Right renal pelvis (tissue), 4 donors: ENCODE measurements at regions not wholly inside any gene's neighbourhood (a gene's known extent, or its start where the extent isn't known, plus 50 kb on each side); places are given as distances from the start of the nearest gene placed in this dataset.

Experiments
- DNase-seq, 4 donors: peaks; one replicate each; pipeline ENCODE4 v3.0.0-alpha.2; 2013; ENCODE audit warnings: low read depth in 4 of 4, low spot score in 3 of 4, missing footprints in 1 of 4

DNA sequence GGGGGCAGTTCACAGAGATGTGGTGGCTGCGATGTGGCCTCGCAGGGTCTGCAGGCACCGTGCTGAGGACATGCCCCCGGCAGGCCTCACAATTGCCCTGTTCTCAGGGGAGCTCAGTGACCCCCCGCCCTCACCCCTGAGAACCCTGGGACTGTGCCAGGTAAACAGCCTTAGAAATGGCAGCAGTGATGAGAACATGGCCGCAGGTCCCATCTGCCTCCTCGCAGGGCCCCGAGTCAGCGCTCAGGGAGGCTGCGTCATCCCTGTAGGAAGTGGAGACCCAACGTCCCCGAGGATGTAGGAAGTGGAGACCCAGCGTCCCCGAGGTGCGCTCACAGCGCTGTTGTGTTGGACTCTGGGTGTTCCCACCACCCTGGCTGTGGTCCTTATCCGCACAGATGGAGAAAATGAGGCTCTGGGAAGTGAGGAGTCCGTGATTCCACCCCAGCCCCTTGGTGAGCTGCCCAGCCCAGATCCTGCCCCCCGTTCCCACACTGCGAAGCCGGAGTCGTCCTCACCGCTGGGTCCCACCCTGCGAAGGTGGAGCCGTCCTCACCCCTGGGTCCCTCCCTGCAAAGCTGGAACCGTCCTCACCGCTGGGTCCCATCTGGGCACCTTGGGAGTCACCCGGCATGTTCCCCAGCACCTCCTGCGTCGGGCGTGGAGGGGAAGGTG, 1086.8 kb downstream of the BRD1 start:
- DNase-seq, result no peak

DNA sequence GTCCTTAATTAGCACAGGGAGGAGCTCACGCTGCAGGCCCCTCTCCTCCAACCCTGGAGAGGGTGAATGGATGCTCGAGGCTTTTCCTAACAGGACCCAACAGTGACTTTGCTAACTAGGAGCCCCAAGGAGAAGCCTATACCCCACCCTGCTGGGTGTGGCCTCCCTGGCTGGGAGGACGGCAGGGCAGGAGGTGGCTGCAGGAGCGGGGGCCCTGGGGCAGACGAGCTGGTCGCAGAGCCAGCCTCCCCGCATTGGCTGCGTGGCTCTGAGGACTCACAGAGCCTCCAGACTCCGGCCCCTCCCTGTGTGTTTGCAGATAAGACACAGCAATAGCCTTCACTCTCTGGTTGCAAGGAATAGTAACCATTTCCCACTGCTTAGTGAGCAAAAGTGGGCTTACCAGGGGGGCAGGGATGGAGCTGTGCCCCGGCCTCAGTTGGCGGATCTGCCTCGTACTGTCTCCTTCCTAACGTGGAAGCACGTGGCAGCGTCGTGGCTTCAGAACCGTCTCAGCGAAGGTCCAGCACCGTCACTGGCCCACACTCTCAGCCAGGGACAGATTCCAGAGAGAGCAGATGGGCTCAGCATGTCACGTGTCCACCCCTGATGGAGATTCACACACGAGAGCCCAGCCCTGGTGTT, 1087.5 kb downstream of the BRD1 start:
- no peak for DNase-seq

DNA sequence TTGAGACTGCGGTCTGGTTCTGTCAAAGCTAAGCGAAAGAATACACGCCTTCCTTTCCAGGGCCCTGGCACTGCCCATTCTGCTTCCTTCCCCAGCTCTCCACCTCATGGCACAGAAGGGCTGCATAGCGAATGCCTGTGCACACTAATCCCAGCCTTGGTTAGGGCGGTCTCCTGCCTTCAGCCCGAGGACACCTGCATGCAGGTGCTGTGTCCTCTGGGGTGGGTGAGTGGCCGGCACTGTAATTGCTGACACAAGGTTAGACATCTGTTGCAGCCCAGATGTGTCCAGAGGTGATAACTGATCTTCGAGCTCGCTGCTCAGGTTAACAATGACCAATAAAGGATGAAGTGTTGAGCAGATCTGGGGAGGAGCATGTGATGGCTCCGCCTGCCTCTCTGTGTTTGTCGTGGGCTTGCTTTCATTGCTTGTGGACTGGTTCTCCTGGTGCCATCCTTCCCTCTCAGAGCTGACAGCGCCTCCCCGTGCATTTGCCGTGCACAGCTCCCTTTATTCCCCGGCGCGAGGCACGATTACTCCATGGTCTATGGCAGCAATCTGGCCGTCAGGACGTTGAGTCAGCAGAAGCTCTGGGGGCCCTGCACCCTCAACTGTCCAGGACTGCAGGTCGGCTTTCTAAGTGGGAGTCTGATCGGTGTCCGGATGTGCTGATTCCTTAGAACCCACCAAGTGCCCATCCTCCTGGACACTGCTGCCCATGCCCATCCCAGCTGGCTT, 1088.2 kb downstream of the BRD1 start:
- no peak for DNase-seq

DNA sequence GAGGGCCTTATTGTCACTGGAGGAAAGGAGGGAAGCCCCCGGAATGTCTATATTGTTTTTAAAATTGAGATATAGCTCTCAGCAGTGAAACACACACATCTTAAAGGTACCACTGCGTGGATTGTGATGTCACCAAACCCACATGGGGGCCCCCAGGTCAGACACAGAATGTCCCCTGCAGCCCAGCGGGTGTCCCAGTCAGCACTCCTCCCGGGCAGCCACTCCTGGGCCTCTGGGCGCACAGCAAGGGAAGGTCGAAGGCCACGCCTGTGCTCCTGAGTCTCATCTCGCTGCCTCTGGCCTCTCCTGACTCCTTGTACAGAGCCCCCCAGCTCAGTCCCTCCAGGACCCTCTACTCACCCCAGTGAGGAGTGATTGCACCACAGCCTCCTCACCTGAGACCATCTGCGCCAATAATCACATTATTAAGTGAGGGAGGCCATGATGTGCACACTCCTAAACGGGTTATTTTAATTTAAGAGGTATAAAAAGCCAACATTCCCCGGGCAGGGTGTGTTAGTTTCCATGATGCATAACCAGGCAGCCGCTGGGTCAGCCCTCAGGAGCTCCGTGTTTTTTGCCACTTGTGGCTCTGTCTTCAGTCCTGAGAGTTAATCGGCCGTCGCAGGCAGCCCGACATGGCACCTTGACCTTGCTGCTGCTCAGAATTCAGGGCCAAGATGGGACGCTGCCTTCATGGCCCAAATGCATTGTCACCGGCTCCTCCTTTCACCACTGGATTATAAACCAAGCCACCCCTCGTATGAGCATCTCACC, 1089.3 kb downstream of the BRD1 start:
- no peak for DNase-seq

DNA sequence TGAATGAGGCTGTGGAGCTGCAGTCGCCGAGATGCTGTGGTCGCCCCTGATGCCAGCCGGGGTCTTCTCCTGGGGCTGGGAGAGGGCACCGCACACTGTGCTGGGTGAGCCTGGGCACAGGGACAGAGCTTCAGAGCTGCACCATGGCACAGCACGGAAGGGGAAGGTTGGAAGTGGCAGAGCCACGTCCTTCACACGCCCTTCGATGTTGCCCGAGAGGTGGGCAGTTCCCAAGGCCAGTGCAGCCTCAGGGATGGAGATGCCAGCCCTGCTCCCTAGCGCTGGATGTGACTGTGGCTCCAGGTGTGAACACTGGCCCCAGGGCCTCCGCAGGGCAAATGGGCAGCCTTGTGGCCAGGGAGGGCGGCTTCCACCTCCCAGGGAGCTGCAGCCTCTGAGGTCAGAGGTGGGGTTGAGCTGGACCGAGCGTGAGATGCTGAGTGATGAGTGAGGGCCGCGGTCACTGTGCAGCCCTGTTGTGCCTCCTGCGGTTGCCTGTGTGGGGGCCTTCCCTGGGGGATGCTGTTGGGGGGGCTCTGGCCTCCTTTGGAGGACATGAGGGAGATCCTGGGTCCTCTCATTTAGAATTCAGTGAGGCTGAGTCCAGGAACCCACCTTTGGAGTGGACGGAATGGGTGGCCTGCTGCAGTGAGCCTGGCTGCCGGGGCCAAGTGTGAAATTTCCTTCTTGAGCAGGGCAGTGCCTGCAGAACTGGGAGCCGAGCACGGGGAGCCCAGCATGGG, 1090.0 kb downstream of the BRD1 start:
- no peak for DNase-seq

DNA sequence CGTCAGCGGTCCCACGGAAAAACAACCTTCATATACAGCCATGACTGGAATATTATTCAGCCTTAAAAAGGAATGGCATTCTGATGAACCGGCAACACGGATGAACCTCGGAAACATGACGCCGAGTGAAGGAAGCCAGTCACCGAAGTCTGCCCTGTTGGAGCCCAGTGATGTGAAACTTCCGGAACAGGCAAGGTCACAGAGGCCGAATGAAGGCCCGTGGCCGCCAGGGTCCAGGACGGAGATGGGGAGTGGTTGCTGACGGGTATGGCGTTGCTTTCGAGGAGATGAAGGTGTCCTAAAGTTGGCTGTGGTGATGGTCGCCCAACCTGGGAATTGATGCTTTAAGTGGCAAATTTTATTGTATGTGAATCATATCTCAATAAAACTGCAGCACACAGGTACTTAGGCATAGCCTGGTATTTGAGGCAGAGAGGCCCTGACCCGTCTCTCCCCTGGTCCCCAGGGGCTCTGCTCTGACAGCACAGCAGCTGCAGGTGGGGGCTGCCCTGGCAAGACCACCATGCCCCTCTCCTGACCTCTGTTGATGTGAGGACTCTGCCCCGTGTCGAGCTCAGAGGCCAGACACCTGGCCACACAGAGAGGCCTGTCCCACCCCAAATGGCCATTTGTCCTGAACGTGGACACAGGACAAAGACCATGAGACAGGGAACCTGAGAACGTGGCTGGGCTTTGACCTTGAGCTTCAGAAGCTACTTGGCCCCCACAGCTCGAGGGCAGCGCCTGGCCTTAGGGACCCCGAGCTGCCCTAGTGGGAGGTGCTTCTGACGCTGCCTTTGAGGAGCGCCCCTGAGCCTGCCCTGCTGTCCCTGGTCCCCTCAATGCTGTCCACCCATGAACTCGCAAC, 1090.8 kb downstream of the BRD1 start:
- DNase-seq, result no peak

DNA sequence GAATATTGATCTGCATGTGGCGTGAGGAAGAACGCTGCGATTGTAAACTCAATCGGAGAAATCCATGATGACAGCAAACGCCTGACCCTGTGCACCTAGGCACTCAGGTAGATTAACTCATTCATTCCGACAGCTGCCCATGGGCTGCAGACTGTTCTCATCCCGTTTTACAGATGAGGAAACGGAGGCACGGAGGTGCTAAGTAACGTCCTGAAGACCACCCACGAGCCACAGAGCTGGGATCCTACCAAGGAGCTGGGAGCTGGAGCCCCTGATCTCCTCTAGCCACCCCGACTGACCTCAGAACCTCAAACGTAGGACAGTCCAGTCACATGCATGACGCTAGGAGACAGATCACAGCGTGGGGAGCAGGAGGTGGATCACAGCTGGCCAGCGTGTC, 1092.7 kb downstream of the BRD1 start:
- no peak for DNase-seq

DNA sequence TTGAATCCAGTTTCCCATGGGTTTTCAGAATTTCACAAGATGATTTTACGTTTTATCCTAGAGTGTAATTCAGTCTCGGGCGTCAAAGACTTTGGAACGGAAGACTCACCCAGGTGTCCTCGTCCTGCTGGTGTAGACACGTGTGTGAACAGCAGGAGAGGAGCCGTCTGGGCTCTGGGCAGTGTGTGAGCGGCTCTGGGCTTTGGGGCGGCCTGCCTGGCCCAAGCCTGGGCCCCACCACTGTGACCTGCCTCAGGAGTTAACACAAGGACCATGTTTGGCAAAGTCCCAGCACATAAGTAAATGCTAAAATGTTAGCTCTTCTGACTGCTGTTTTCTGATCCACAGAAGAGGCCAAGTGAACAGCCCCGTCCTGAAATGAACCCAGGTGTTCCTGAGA, 1093.3 kb downstream of the BRD1 start:
- no peak for DNase-seq

DNA sequence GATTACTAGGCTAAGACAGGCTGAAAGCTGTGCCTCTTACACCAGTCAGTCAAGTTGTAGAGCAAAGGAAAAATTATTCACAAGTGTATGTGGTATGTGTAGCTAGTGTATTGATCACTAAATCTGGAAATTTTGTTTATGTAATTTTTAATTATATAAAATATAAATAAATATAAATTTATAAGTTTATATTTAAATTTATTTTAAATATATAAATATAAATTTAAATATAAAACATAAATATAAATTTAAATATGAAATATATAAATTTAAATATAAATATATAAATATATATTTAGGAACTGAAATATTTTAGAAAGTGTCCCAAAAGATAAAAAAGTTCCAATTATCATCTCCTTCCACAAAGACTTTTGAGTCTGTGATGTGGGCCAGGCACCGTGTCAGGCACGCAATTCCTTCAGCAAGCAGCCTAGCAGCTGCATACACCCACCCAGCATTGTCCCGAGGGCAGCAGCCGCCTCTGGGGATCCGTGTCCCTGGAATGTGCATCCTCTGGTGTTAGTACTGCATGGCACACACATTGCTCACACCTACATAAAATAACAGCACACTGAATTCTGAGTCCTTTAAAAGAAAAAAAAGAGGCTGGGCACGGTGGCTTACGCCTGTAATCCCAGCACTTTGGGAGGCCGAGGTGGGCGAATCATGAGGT, 1098.0 kb downstream of the BRD1 start:
- DNase-seq, result no peak

DNA sequence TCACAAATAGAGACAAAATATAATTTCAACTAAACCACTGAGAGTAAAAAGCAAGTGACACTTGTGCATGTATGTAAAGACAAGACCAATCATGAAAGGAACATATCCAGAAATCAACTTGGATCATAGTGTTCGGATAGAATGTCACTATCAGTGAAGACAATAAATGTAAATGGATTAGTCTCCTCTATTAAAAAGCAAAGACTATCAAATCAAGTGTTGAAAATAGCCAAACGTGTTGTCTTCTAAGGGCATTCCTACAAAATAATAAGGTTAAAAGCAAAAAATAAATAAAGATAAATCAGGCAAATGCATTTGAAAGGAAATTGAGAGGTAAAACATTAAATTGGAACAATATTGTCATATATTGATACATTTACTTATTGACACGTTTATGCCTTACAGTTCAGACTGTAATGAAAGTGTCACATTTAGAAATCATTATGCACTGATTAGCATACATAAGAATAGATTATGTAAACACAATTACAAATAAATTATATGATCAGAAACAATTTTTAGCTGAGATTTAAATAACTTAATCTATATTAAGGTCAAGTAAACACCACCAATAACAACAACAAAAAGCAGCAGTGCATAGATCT, 1100.1 kb downstream of the BRD1 start:
- no peak for DNase-seq

DNA sequence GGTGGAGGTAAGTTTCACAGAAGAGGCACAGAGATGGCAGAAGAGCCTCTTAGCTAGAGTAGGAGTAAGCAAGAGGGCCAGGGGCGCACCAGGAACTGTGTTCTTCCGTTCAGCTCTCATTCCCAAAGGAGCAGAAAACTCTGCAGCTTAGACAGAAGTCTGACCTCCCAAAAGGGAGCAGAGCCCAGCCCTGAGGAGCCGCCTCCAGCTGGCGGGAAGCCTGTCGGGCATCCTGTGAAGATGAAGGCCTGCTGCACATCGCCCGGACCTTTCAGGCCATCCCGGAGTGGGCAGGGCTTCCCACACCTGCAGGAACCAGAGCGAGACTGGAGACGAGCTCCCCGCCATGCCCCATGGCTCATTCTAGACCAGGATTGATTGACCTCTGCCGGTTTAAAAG, 1102.8 kb downstream of the BRD1 start:
- no peak for DNase-seq

DNA sequence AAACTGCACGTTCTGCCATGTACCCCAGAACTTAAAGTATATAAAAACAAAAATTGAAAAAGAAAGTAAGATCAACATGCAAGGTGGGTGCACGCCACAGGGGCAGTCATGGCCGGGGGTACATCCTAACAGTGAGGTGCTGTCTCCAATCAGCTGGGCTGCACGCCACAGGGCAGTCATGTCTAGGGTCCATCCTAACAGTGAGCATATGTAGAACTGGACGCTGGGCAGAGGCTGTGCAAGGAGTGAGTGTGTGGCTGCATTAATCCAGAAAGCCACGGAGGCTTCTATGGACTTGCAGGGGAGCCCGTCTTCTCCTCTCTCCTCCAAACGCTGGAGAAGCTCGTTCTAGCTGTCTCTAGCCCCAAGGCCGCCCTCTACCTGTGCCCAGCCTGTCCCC, 1105.0 kb downstream of the BRD1 start:
- no peak for DNase-seq

DNA sequence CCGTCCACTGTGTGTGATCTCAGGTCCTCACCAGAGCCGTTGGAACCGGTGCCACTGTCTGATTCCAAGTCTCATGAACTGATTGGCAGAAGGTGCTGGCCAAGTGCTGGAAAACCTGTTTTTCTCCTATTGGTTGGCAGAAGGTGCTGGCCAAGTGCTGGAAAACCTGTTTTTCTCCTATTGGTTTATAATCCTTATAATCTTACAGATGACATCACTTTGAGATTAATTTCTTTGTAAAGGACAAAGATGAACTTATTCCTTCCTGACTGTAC, 1106.3 kb downstream of the BRD1 start:
- DNase-seq, result no peak

DNA sequence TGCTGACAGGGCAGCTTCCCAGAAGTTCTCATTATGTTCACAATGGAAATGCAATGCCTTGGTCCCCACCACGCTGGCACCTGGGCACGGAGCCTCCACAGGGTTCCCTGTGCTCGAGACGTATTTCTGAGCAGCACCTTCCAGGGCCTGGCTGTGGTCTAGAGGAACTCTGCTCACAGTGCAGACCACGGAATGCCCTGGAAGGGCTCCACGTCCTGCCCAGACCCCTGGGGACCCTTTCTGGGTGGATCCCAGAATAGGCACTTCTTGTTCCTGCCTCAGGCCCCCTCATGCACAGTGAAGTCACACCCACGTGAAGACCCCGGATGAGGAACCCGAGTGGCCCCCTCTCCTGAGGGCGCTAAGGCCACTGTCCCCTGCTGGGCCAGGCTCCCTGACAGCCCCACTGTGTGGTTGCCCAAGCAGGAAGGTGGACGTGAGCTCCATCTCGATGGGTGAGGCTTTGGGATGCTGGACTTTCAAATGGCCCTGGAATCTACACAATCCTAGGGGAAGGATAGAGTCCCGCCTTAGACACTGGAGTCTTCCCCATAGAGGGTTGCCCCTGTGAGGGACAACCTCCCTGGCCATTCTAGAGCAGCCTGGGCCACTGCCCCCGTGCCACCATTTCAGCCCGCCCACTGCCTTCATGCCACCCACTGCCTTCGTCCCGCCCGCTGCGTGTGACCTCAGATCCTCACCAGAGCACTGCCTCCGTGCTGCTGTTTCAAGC, 1106.8 kb downstream of the BRD1 start:
- DNase-seq, result no peak

DNA sequence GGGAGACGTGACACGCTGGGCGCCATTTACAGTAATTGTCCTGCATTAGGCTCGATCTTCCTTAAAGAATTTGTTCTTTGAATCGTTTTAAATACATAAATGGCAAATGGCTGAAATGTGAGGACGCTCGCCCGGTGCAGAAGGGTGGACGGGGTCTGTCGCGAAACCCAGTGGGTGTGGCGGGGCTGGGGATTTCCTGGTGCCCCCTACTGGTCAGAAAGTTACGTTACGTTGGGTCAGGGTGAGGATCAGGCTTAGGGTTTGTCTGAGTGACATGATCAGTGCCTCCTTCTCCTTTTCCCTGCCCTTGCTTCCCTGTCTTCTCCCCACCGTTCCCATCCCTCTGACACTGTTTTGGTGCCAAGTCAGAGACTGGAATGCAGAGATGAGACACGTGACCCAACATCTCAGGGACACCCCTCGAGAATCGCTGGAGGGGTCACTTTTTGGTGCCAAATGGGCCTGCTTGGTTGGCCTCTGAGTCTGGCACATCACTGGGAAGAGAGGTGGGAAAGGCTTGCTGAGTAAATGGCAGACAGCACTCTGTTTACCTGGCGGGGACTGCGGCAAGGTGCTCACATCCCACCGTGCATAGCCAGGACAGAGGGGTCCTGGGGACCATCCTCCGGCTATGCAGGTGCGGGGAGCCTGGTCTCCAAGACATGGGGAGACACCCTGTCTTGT, 1107.6 kb downstream of the BRD1 start:
- DNase-seq, result no peak

DNA sequence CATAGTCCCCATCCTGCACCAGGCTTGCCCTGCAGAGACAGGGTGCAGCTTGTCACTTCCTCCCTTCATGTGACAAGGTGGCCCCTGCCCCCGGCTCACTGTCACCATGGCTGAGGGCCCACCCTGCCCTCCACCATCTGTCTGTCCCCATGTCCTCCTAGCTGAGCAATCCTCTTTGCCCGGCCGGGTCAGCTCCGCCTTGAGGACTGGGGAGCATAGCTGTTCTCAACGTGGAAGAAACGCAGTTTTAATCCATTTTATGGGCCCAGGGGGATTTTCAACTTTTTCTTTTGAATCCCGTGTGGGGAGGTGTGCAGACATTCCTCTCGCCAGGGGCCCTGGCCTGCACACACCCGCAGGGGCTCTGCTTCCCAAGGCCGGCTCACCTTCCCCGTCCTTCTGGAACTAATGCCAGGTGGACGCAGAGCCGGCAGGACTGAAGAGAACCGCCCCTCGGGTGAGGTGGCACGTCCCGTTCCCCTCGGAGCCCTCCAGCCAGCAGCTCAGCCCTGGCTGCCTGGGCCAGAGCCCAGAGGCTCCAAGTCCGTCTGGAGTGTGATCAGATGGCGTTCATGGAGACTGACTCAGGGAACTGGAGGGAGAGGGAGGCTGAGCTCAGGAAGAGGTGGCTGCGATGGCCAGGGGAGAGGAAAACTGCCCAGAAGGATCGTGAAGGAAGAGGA, 1108.7 kb downstream of the BRD1 start:
- DNase-seq, result no peak
